ENCODE measurements at regions not wholly inside any gene's neighbourhood (a gene's known extent, or its start where the extent isn't known, plus 50 kb on each side); places are given as distances from the start of the nearest gene placed in this dataset.
"Not testable (repeated sequence)": the region's sequence is repeated elsewhere in the genome, so short reads cannot be mapped to it uniquely, and the experiment has no call there.

GRCh38 chr10:85492684-85493083 is 873.9 kb downstream of the GRID1 start:
- H3K27ac ChIP-seq (ENCODE audit: low read depth in 1 of 2, low read length in 2 of 2), result no peak overlapping the region
- H3K27ac Mint-ChIP-seq, result no peak overlapping the region
- TF ChIP-seq CTCF (IDR thresholded peaks at IDR 0.05), result no peak
- H3K36me3 ChIP-seq (ENCODE audit: insufficient read depth, low read length), result no peaks in the 10 kb centered on the region
- H3K27me3 ChIP-seq (ENCODE audit: control insufficient read depth in 1 of 2, insufficient read depth in 2 of 2, low read length in 2 of 2), result no peaks in the 10 kb centered on the region
- intact Hi-C loops (cut with DNase I, micrococcal nuclease), result no loop called here
- DNase-seq, result no peak
- ChIA-PET CTCF (no interaction called here), POLR2A (no interaction called here)
- H3K9me3 Mint-ChIP-seq, result no peaks in the 10 kb centered on the region
- no peaks in the 10 kb centered on the region for H3K9me3 ChIP-seq (ENCODE audit: control insufficient read depth in 1 of 2, insufficient read depth in 1 of 2, low read length in 2 of 2)
- no peaks in the 10 kb centered on the region for H3K4me1 Mint-ChIP-seq (ENCODE audit: low read depth)
- H3K4me3 ChIP-seq (ENCODE audit: low read length), result no peak overlapping the region
- peaks cover 12% of the 10 kb centered on the region for H3K27me3 Mint-ChIP-seq
- H3K4me1 ChIP-seq (ENCODE audit: insufficient read depth, low read length), result no peaks in the 10 kb centered on the region
- H3K4me3 Mint-ChIP-seq, result no peak overlapping the region
- ATAC-seq (ENCODE audit: poor library complexity), result no peak
- no peaks in the 10 kb centered on the region for H3K36me3 Mint-ChIP-seq (ENCODE audit: low read depth)

GRCh38 chr10:85493703-85494102 is 872.9 kb downstream of the GRID1 start:
- ChIA-PET POLR2A (no interaction called here), CTCF (no interaction called here)
- DNase-seq, result no peak
- no peak for TF ChIP-seq CTCF (IDR thresholded peaks at IDR 0.05)
- Mint-ChIP-seq H3K9me3 (no peaks in the 10 kb centered on the region), H3K4me1 (ENCODE audit: low read depth) (no peaks in the 10 kb centered on the region), H3K4me3 (no peak overlapping the region), H3K27me3 (peaks cover 3% of the 10 kb centered on the region), H3K36me3 (ENCODE audit: low read depth) (no peaks in the 10 kb centered on the region), H3K27ac (no peak overlapping the region)
- Histone ChIP-seq H3K4me3 (ENCODE audit: low read length) (no peak overlapping the region), H3K4me1 (ENCODE audit: insufficient read depth, low read length) (no peaks in the 10 kb centered on the region), H3K9me3 (ENCODE audit: control insufficient read depth in 1 of 2, insufficient read depth in 1 of 2, low read length in 2 of 2) (no peaks in the 10 kb centered on the region), H3K27ac (ENCODE audit: low read depth in 1 of 2, low read length in 2 of 2) (no peak overlapping the region), H3K27me3 (ENCODE audit: control insufficient read depth in 1 of 2, insufficient read depth in 2 of 2, low read length in 2 of 2) (no peaks in the 10 kb centered on the region), H3K36me3 (ENCODE audit: insufficient read depth, low read length) (no peaks in the 10 kb centered on the region)
- ATAC-seq (ENCODE audit: poor library complexity), result no peak
- intact Hi-C loops (cut with DNase I, micrococcal nuclease), result no loop called here

GRCh38 chr10:85504641-85505040 is 862.0 kb downstream of the GRID1 start:
- CTCF ChIA-PET; H3K4me1 Mint-ChIP-seq (ENCODE audit: low read depth); H3K4me1 ChIP-seq (ENCODE audit: insufficient read depth, low read length); H3K9me3 ChIP-seq (ENCODE audit: control insufficient read depth in 1 of 2, insufficient read depth in 1 of 2, low read length in 2 of 2); DNase-seq; H3K27me3 ChIP-seq (ENCODE audit: control insufficient read depth in 1 of 2, insufficient read depth in 2 of 2, low read length in 2 of 2); H3K36me3 Mint-ChIP-seq (ENCODE audit: low read depth); H3K36me3 ChIP-seq (ENCODE audit: insufficient read depth, low read length); H3K4me3 ChIP-seq (ENCODE audit: low read length); POLR2A ChIA-PET; H3K4me3 Mint-ChIP-seq; ATAC-seq (ENCODE audit: poor library complexity); intact Hi-C loops (cut with DNase I, micrococcal nuclease); H3K27ac Mint-ChIP-seq; H3K27ac ChIP-seq (ENCODE audit: low read depth in 1 of 2, low read length in 2 of 2): not testable (repeated sequence)
- peaks cover 10% of the 10 kb centered on the region for H3K9me3 Mint-ChIP-seq
- peaks cover 28% of the 10 kb centered on the region for H3K27me3 Mint-ChIP-seq

GRCh38 chr10:85508159-85508558 is 858.4 kb downstream of the GRID1 start:
- no peak overlapping the region for H3K27ac ChIP-seq (ENCODE audit: low read depth in 1 of 2, low read length in 2 of 2)
- H3K9me3 ChIP-seq (ENCODE audit: control insufficient read depth in 1 of 2, insufficient read depth in 1 of 2, low read length in 2 of 2), result no peaks in the 10 kb centered on the region
- Mint-ChIP-seq H3K4me3 (no peak overlapping the region), H3K27ac (no peak overlapping the region), H3K36me3 (ENCODE audit: low read depth) (no peaks in the 10 kb centered on the region), H3K27me3 (peaks cover 35% of the 10 kb centered on the region), H3K9me3 (peaks cover 3% of the 10 kb centered on the region), H3K4me1 (ENCODE audit: low read depth) (no peaks in the 10 kb centered on the region)
- no peak for ATAC-seq (ENCODE audit: poor library complexity)
- no peak overlapping the region for H3K4me3 ChIP-seq (ENCODE audit: low read length)
- ChIA-PET CTCF (no interaction called here), POLR2A (no interaction called here)
- no peaks in the 10 kb centered on the region for H3K36me3 ChIP-seq (ENCODE audit: insufficient read depth, low read length)
- H3K27me3 ChIP-seq (ENCODE audit: control insufficient read depth in 1 of 2, insufficient read depth in 2 of 2, low read length in 2 of 2), result peaks cover 0 to 4% of the 10 kb centered on the region in 2 experiments
- intact Hi-C loops (cut with DNase I, micrococcal nuclease), result no loop called here
- no peaks in the 10 kb centered on the region for H3K4me1 ChIP-seq (ENCODE audit: insufficient read depth, low read length)
- no peak for TF ChIP-seq CTCF (IDR thresholded peaks at IDR 0.05)
- no peak for DNase-seq
